Testis (tissue), 2 donors: ENCODE measurements at regions not wholly inside any gene's neighbourhood (a gene's known extent, or its start where the extent isn't known, plus 50 kb on each side); places are given as distances from the start of the nearest gene placed in this dataset.

Source experiments
- DNase-seq: peaks from one replicate; pipeline ENCODE4 v3.0.0-alpha.2; 2019
- H3K27ac ChIP-seq, 2 donors: fragments of 200-600 bp; sonication (generic); one replicate each; pipeline ENCODE4 v1.5.1; 2019
- H3K27me3 ChIP-seq: fragments of 200-600 bp; sonication (generic); one replicate; pipeline ENCODE4 v1.5.1; 2019
- H3K36me3 ChIP-seq: fragments of 200-600 bp; sonication (generic); one replicate; pipeline ENCODE4 v1.5.1; 2017; ENCODE audit warnings: low read depth; ENCODE audit errors: missing control alignments
- H3K4me1 ChIP-seq: fragments of 200-600 bp; sonication (generic); one replicate; pipeline ENCODE4 v1.5.1; 2019
- H3K4me3 ChIP-seq, 2 donors: fragments of 200-600 bp; sonication (generic); one replicate each; pipeline ENCODE4 v1.5.1; 2017 to 2019
- H3K9me3 ChIP-seq: fragments of 200-600 bp; sonication (generic); one replicate; pipeline ENCODE4 v1.5.1; 2017
- POLR2A ChIP-seq: fragments of 450-650 bp; IDR thresholded peaks from one replicate; pipeline ENCODE4 v1.6.1; 2017; ENCODE audit warnings: antibody characterized with exemption, mild to moderate bottlenecking, moderate library complexity
- WGBS, 2 donors: methylation state at CpG; one replicate each; pipeline ENCODE4 v1.1.5; 2018; 5-methylcytosine and 5-hydroxymethylcytosine counted together
- intact Hi-C: fragments of 100-400 bp; cut with DNase I; formaldehyde crosslinking; loops from one replicate; pipeline ENCODE4 v1.15.1; 2023; ENCODE audit warnings: low total_unique reads
- TF ChIP-seq, protein P1 (sequence below), 3 experiments: fragments of 450-650 bp in 2 of 3; fragments of 200-600 bp in 1 of 3; sonication (generic) in 1 of 3; IDR thresholded peaks; one replicate each; pipeline ENCODE4 v1.5.1; 2016 to 2019; ENCODE audit warnings: antibody characterized with exemption in 3 of 3, mild to moderate bottlenecking in 2 of 3, moderate library complexity in 1 of 3

DNA sequence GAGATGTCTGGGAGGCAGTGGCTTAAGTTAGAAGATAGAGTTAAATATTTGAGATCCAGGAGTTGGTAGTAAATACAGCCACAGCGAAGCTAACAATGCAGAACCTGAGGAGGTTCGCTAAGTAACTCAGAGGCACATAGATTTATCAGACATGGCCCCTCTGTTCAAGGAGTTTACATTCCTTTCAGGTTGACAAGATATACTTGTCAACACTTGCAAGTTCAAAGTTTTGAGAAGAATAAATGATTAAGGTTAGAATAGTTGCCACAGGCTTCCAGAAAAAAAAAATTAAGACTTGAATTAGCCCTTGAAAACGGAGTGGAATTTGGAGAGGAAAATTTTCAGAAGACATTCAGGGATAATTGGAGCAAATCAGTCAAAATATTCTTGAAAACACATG, 658.3 kb upstream of the WWC1 start:
- DNase-seq: no peak
- TF ChIP-seq POLR2A: no peak
- TF ChIP-seq, protein P1, sequence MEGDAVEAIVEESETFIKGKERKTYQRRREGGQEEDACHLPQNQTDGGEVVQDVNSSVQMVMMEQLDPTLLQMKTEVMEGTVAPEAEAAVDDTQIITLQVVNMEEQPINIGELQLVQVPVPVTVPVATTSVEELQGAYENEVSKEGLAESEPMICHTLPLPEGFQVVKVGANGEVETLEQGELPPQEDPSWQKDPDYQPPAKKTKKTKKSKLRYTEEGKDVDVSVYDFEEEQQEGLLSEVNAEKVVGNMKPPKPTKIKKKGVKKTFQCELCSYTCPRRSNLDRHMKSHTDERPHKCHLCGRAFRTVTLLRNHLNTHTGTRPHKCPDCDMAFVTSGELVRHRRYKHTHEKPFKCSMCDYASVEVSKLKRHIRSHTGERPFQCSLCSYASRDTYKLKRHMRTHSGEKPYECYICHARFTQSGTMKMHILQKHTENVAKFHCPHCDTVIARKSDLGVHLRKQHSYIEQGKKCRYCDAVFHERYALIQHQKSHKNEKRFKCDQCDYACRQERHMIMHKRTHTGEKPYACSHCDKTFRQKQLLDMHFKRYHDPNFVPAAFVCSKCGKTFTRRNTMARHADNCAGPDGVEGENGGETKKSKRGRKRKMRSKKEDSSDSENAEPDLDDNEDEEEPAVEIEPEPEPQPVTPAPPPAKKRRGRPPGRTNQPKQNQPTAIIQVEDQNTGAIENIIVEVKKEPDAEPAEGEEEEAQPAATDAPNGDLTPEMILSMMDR (IDR thresholded peaks at IDR 0.05): no peak
- intact Hi-C loops: no loop called here
- WGBS, 2 donors: 58 to 61% methylated on average over 3 of the region's 3 CpGs
- H3K27me3 ChIP-seq: no peaks in the 10 kb centered on the region
- H3K4me3 ChIP-seq: no peak overlapping the region
- H3K27ac ChIP-seq: no peak overlapping the region
- H3K9me3 ChIP-seq: no peaks in the 10 kb centered on the region
- H3K36me3 ChIP-seq: no peaks in the 10 kb centered on the region
- H3K4me1 ChIP-seq: no peaks in the 10 kb centered on the region

DNA sequence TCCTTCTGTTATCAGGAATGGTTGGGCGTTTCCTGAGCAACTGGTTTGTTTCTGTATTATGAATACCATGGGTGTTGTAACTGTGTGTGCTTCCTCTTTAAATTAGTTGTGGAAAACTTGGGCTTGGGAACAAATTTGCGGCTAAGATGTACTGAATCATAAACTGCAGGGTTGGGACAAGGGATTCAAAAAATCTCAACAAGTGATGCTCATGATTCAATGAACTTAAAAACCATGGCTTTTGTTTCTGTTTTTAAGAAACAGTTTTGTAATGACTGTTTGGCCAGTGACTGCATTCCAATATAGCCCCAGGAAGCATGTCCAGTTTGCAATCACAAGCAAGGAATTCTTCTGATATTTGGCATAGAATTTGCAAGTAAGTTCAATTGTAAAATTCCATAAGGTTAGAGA, 657.5 kb upstream of the WWC1 start:
- TF ChIP-seq, protein P1 (IDR thresholded peaks at IDR 0.05): no peak
- no peak for TF ChIP-seq POLR2A
- no peak for DNase-seq
- H3K4me1 ChIP-seq: no peaks in the 10 kb centered on the region
- H3K27ac ChIP-seq: no peak overlapping the region
- no peaks in the 10 kb centered on the region for H3K27me3 ChIP-seq
- no peaks in the 10 kb centered on the region for H3K36me3 ChIP-seq
- no peak overlapping the region for H3K4me3 ChIP-seq
- no peaks in the 10 kb centered on the region for H3K9me3 ChIP-seq
- intact Hi-C loops: no loop called here
- WGBS, 2 donors: 38 to 56% methylated on average over 2 of the region's 2 CpGs

DNA sequence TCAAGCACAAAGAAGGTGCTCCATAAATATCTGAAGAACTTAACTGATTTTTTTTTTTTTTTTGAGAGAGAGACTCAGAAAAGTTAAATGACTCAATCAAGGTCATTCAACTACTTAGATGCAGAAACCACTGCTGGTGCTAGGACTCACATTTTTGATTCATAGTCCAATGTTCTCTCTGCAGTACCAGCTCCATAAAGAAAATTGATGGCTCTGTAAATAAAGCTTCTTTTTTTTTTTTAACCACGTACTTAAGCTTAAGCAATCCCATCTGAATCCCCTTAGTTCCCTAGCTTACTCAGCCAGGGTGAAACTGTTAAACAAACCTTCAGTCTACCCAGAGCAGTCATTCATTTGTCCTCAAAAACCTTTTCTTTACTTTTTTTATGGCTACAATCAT, 657.0 kb upstream of the WWC1 start:
- DNase-seq: no peak
- H3K4me3 ChIP-seq: no peak overlapping the region
- intact Hi-C loops: no loop called here
- no peaks in the 10 kb centered on the region for H3K27me3 ChIP-seq
- 55 to 77% methylated on average over 1 of the region's 1 CpG for WGBS, 2 donors
- H3K36me3 ChIP-seq: no peaks in the 10 kb centered on the region
- TF ChIP-seq POLR2A: no peak
- TF ChIP-seq, protein P1 (IDR thresholded peaks at IDR 0.05): no peak
- no peak overlapping the region for H3K27ac ChIP-seq
- H3K9me3 ChIP-seq: no peaks in the 10 kb centered on the region
- H3K4me1 ChIP-seq: no peaks in the 10 kb centered on the region

DNA sequence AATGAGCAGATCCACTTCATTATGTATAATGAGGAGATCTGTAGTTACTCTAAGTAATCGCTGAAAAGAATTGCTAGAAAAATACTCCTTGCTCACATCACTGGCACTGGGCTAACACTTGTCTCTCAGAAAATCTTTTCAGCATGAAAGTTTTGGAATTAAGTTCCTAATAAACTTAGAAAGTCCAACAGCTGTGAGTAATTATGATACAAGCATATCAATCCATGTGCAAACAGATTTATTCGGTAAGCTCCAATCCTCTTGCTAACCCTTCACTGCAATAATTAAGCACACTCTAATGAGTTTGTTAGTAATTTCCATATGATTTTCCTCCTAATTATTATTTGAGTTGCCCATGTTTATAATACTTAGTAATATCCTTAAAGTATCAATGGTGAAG, 652.6 kb upstream of the WWC1 start:
- no peaks in the 10 kb centered on the region for H3K36me3 ChIP-seq
- no peak overlapping the region for H3K4me3 ChIP-seq
- no peaks in the 10 kb centered on the region for H3K27me3 ChIP-seq
- TF ChIP-seq POLR2A: no peak
- TF ChIP-seq, protein P1 (IDR thresholded peaks at IDR 0.05): no peak
- H3K9me3 ChIP-seq: no peaks in the 10 kb centered on the region
- 52 to 61% methylated on average over 2 of the region's 2 CpGs for WGBS, 2 donors
- H3K27ac ChIP-seq: no peak overlapping the region
- intact Hi-C loops: no loop called here
- no peak for DNase-seq
- no peaks in the 10 kb centered on the region for H3K4me1 ChIP-seq

DNA sequence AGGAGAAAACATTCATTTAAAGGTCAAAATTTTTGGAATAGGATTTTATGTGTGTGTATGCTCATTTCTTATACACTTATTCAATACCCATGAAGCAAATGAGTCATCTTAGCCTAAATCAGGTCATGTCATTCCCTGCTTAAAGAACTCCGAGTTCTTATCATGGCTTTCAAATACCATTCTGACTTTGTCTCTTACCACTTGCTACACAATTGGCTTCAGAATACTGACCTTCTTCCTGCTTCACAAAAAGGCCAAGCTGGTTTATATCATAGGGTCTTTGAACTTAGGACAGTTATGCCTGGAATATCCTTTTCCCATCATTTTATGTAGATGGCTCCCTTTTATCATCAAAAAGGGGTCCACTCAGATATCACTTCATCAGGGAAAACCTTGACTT, 652.2 kb upstream of the WWC1 start:
- DNase-seq: no peak
- no peaks in the 10 kb centered on the region for H3K27me3 ChIP-seq
- TF ChIP-seq POLR2A: no peak
- TF ChIP-seq, protein P1 (IDR thresholded peaks at IDR 0.05): no peak
- no peak overlapping the region for H3K4me3 ChIP-seq
- 22 to 35% methylated on average over 1 of the region's 1 CpG for WGBS, 2 donors
- no peak overlapping the region for H3K27ac ChIP-seq
- no peaks in the 10 kb centered on the region for H3K4me1 ChIP-seq
- no peaks in the 10 kb centered on the region for H3K9me3 ChIP-seq
- H3K36me3 ChIP-seq: no peaks in the 10 kb centered on the region
- intact Hi-C loops: no loop called here
